K562 (cell line): ENCODE measurements at regions not wholly inside any gene's neighbourhood (a gene's known extent, or its start where the extent isn't known, plus 50 kb on each side); places are given as distances from the start of the nearest gene placed in this dataset.

Experiments
- ARID1B ChIP-seq: fragments of 450-650 bp; IDR thresholded peaks from 2 replicates; pipeline ENCODE4 v1.6.1; 2016; ENCODE audit warnings: antibody characterized with exemption, mild to moderate bottlenecking, inconsistent platforms
- CHD7 ChIP-seq: fragments of 200-600 bp; sonication (generic); IDR thresholded peaks from one replicate; pipeline ENCODE4 v1.6.1; 2012; ENCODE audit warnings: mild to moderate bottlenecking, low read depth, low read length, inconsistent platforms
- DPF2 ChIP-seq: fragments of 450-650 bp; IDR thresholded peaks from 2 replicates; pipeline ENCODE4 v1.6.1; 2016
- MEIS2 ChIP-seq: fragments of 450-650 bp; IDR thresholded peaks from 2 replicates; pipeline ENCODE4 v1.6.1; 2014; ENCODE audit warnings: mild to moderate bottlenecking; ENCODE audit not compliant: partially characterized antibody
- NCOR1 ChIP-seq: fragments of 450-650 bp; IDR thresholded peaks from 2 replicates; pipeline ENCODE4 v1.6.1; 2016; ENCODE audit warnings: mild to moderate bottlenecking, moderate library complexity
- SMARCA4 ChIP-seq: fragments of 450-650 bp; IDR thresholded peaks from 2 replicates; pipeline ENCODE4 v1.6.1; 2016
- SMC3 ChIP-seq: conservative IDR thresholded peaks from 2 replicates; pipeline ENCODE4 v1.6.1; 2011; ENCODE audit warnings: low read depth, low read length, improper control_type of control experiment; ENCODE audit not compliant: insufficient read depth
- TAL1 ChIP-seq: fragments of 450-650 bp; IDR thresholded peaks from 2 replicates; pipeline ENCODE4 v1.6.1; 2016; ENCODE audit warnings: mild to moderate bottlenecking
- TCF3 ChIP-seq: sonication (generic); formaldehyde crosslinking; IDR thresholded peaks from 2 replicates; pipeline ENCODE4 v1.4.0; 2020; ENCODE audit warnings: mild to moderate bottlenecking, missing genetic modification reagents
- THRAP3 ChIP-seq: fragments of 450-650 bp; IDR thresholded peaks from 2 replicates; pipeline ENCODE4 v1.6.1; 2016; ENCODE audit warnings: mild to moderate bottlenecking, inconsistent platforms, borderline replicate concordance
- ZFP30 ChIP-seq: fragments of 250-450 bp; sonication (Bioruptor Pico); IDR thresholded peaks from 2 replicates; pipeline ENCODE4 v1.8.0; 2022; ENCODE audit warnings: moderate library complexity, mild to moderate bottlenecking, inconsistent platforms, borderline replicate concordance
- ZNF224 ChIP-seq: sonication (generic); formaldehyde crosslinking; IDR thresholded peaks from 2 replicates; pipeline ENCODE4 v1.8.0; 2022; ENCODE audit warnings: mild to moderate bottlenecking, missing genetic modification reagents
- ZNF589 ChIP-seq: fragments of 200-800 bp; sonication (Bioruptor generic); IDR thresholded peaks from 2 replicates; pipeline ENCODE4 v1.6.1; 2016; ENCODE audit warnings: low read depth, missing genetic modification characterization, missing compliant biosample characterization

GRCh38 chrX:111597967-111598366 lies 83.0 kb upstream of the ALG13 start (continued):
- TF ChIP-seq MEIS2 (peak; percentile 61), SMC3 (no peak), ZNF224 (CRISPR knock-in tag) (no peak), TAL1 (peak; percentile 53), DPF2 (peak; percentile 58; the same call in 1 of the 2 replicates), TCF3 (CRISPR knock-in tag) (peak; percentile 23; the same call in 1 of the 2 replicates), ARID1B (peak; percentile 79), THRAP3 (no peak), ZFP30 (no peak), SMARCA4 (peak; percentile 49; the same call in 1 of the 2 replicates), CHD7 (no peak), ZNF589 (no peak), NCOR1 (0 out of 2 replicates have a peak, but pooled peaks have one; percentile 19)
